Transverse colon (tissue), 4 donors: ENCODE measurements at regions not wholly inside any gene's neighbourhood (a gene's known extent, or its start where the extent isn't known, plus 50 kb on each side); places are given as distances from the start of the nearest gene placed in this dataset.
A peak's percentile ranks its signal among the peaks of the same experiment; 100 is the strongest.

Experiments
- DNase-seq: peaks from one replicate; pipeline ENCODE4 v3.0.0-alpha.2; 2019
- H3K27ac ChIP-seq, 4 donors: fragments of 200-600 bp; sonication (generic); 2 replicates each; pipeline ENCODE4 v1.5.1; 2016 to 2018; ENCODE audit warnings: inconsistent platforms in 4 of 4
- H3K27me3 ChIP-seq: fragments of 200-600 bp; sonication (generic); 2 replicates; pipeline ENCODE4 v1.5.1; 2017; ENCODE audit warnings: inconsistent platforms
- H3K36me3 ChIP-seq, 4 donors: fragments of 200-600 bp; sonication (generic); 2 replicates each; pipeline ENCODE4 v1.5.1; 2017 to 2019; ENCODE audit warnings: inconsistent platforms in 4 of 4
- H3K4me1 ChIP-seq, 4 donors: fragments of 200-600 bp; sonication (generic); 2 replicates each; pipeline ENCODE4 v1.5.1; 2017 to 2020; ENCODE audit warnings: inconsistent platforms in 4 of 4
- H3K4me3 ChIP-seq, 4 donors: fragments of 200-600 bp; sonication (generic); 1 replicate in 1 of 4; 2 replicates in 3 of 4; pipeline versions ENCODE4 v1.5.1 to v1.6.1; 2017 to 2019; ENCODE audit warnings: inconsistent platforms in 4 of 4
- H3K9me3 ChIP-seq, 2 donors: fragments of 200-600 bp; sonication (generic); 2 replicates each; pipeline ENCODE4 v1.5.1; 2017 to 2019; ENCODE audit warnings: inconsistent platforms in 2 of 2
- EP300 ChIP-seq: sonication (generic); formaldehyde crosslinking; IDR thresholded peaks from one replicate; pipeline ENCODE4 v1.6.1; 2017; ENCODE audit warnings: antibody characterized with exemption, low read depth
- POLR2A ChIP-seq: fragments of 450-650 bp; IDR thresholded peaks from one replicate; pipeline ENCODE4 v1.6.1; 2016; ENCODE audit warnings: antibody characterized with exemption, mild to moderate bottlenecking, moderate library complexity
- POLR2AphosphoS5 ChIP-seq, 3 donors: sonication (generic); formaldehyde crosslinking; IDR thresholded peaks; one replicate each; pipeline ENCODE4 v1.6.1; 2016; ENCODE audit warnings: antibody characterized with exemption in 3 of 3
- WGBS, 2 donors: methylation state at CpG; one replicate each; pipeline ENCODE4 v1.1.5; 2018; ENCODE audit warnings: low coverage in 1 of 2; 5-methylcytosine and 5-hydroxymethylcytosine counted together
- in situ Hi-C, 4 donors: fragments of 200-750 bp; cut with MboI; loops; one replicate each; pipeline versions ENCODE4 v1.15.0 to v1.15.1; 2017; ENCODE audit warnings: low sequenced_read_pairs in 3 of 4, low pct_ligation_motif_present in 1 of 4, low pct_unique_long_range_greater_than_20kb in 1 of 4
- intact Hi-C: fragments of 100-400 bp; cut with DNase I; formaldehyde crosslinking; loops from one replicate; pipeline ENCODE4 v1.15.1; 2023; ENCODE audit warnings: low total_unique reads
- TF ChIP-seq, protein P1 (sequence below), 5 experiments: fragments of 200-600 bp in 3 of 5; fragments of 450-650 bp in 2 of 5; sonication (generic) in 3 of 5; IDR thresholded peaks; 1 replicate in 2 of 5; 2 replicates in 3 of 5; pipeline ENCODE4 v1.5.1; 2016 to 2017; ENCODE audit warnings: antibody characterized with exemption in 5 of 5, inconsistent platforms in 3 of 5, mild to moderate bottlenecking in 2 of 5, moderate library complexity in 1 of 5

GRCh38 chr10:128922619-128923196 is 544.3 kb upstream of the MGMT start:
- Histone ChIP-seq H3K27me3 (no peaks in the 10 kb centered on the region), H3K4me3 (no peak overlapping the region), H3K27ac (peak overlapping the region in 1 of 4 donors; percentile 10), H3K9me3 (no peaks in the 10 kb centered on the region), H3K36me3 (no peaks in the 10 kb centered on the region), H3K4me1 (no peaks in the 10 kb centered on the region)
- 48 to 62% methylated on average over 5 to 11 of the region's 11 CpGs for WGBS, 2 donors
- in situ Hi-C loops: no loop called here
- intact Hi-C loops: no loop called here
- DNase-seq: no peak
- no peak for TF ChIP-seq EP300
- TF ChIP-seq POLR2AphosphoS5 (IDR thresholded peaks at IDR 0.05): no peak
- TF ChIP-seq, protein P1, sequence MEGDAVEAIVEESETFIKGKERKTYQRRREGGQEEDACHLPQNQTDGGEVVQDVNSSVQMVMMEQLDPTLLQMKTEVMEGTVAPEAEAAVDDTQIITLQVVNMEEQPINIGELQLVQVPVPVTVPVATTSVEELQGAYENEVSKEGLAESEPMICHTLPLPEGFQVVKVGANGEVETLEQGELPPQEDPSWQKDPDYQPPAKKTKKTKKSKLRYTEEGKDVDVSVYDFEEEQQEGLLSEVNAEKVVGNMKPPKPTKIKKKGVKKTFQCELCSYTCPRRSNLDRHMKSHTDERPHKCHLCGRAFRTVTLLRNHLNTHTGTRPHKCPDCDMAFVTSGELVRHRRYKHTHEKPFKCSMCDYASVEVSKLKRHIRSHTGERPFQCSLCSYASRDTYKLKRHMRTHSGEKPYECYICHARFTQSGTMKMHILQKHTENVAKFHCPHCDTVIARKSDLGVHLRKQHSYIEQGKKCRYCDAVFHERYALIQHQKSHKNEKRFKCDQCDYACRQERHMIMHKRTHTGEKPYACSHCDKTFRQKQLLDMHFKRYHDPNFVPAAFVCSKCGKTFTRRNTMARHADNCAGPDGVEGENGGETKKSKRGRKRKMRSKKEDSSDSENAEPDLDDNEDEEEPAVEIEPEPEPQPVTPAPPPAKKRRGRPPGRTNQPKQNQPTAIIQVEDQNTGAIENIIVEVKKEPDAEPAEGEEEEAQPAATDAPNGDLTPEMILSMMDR (IDR thresholded peaks at IDR 0.05): no peak
- no peak for TF ChIP-seq POLR2A

GRCh38 chr10:128924918-128925317 is 542.1 kb upstream of the MGMT start:
- H3K27ac ChIP-seq: no peak overlapping the region
- H3K9me3 ChIP-seq: no peaks in the 10 kb centered on the region
- in situ Hi-C loops (no loop called here), intact Hi-C loops (no loop called here)
- H3K36me3 ChIP-seq: no peaks in the 10 kb centered on the region
- H3K27me3 ChIP-seq: no peaks in the 10 kb centered on the region
- WGBS, 2 donors: 86% methylated on average over 4 of the region's 4 CpGs; no CpG with 5 or more reads in 1 of the 2 donors
- no peak overlapping the region for H3K4me3 ChIP-seq
- peaks cover 0 to 4% (median 0%) of the 10 kb centered on the region in 4 donors for H3K4me1 ChIP-seq
- TF ChIP-seq, protein P1 (IDR thresholded peaks at IDR 0.05): no peak
- TF ChIP-seq POLR2A (no peak), POLR2AphosphoS5 (IDR thresholded peaks at IDR 0.05) (no peak), EP300 (no peak)
- DNase-seq: no peak

DNA sequence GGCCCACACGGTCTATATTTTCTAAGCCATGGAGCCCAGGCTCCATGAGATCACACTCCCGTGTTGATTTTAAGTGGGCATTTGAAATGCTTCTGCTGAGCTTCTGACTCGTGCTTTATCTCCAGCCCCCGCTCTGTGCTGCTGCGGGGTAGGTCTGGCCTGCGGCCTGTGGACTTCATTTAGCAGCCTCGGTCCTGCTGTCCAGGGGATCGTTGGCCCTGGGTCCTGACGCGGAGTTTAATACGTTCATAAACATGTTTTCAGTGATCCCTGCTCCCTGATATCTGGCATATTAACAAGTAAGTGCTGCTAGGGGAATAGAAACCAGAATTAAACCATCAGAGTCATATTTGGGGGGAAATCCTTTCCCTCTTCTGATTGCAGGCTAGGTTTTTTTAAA is 540.3 kb upstream of the MGMT start:
- H3K27me3 ChIP-seq: no peaks in the 10 kb centered on the region
- no peak for DNase-seq
- intact Hi-C loops (no loop called here), in situ Hi-C loops (no loop called here)
- peak overlapping the region in 1 of 4 donors; percentile 55 for H3K27ac ChIP-seq
- WGBS, 2 donors: 81% methylated on average over 7 to 11 of the region's 11 CpGs
- no peaks in the 10 kb centered on the region for H3K9me3 ChIP-seq
- no peak overlapping the region for H3K4me3 ChIP-seq
- H3K4me1 ChIP-seq: peaks cover 0 to 4% (median 0%) of the 10 kb centered on the region in 4 donors
- TF ChIP-seq, protein P1 (IDR thresholded peaks at IDR 0.05): no peak
- TF ChIP-seq POLR2AphosphoS5 (IDR thresholded peaks at IDR 0.05): no peak
- no peak for TF ChIP-seq EP300
- TF ChIP-seq POLR2A: no peak
- no peaks in the 10 kb centered on the region for H3K36me3 ChIP-seq

GRCh38 chr10:128927497-128928161 is 539.4 kb upstream of the MGMT start:
- in situ Hi-C loops (no loop called here), intact Hi-C loops (no loop called here)
- H3K27ac ChIP-seq: peak overlapping the region in 3 of 4 donors; percentile 13 to 55 (median 40)
- H3K9me3 ChIP-seq: no peaks in the 10 kb centered on the region
- no peak for DNase-seq
- no peaks in the 10 kb centered on the region for H3K27me3 ChIP-seq
- no peak overlapping the region for H3K4me3 ChIP-seq
- TF ChIP-seq, protein P1 (IDR thresholded peaks at IDR 0.05): no peak
- TF ChIP-seq POLR2AphosphoS5 (IDR thresholded peaks at IDR 0.05) (no peak), EP300 (no peak), POLR2A (no peak)
- 58 to 85% methylated on average over 4 to 18 of the region's 20 CpGs for WGBS, 2 donors
- peaks cover 0 to 4% (median 0%) of the 10 kb centered on the region in 4 donors for H3K4me1 ChIP-seq
- H3K36me3 ChIP-seq: no peaks in the 10 kb centered on the region
